Endothelial cell of umbilical vein (primary cell): ENCODE measurements at regions not wholly inside any gene's neighbourhood (a gene's known extent, or its start where the extent isn't known, plus 50 kb on each side); places are given as distances from the start of the nearest gene placed in this dataset.

Source experiments
- BruUV-seq: library from RNA; stranded (reverse); fragments of 400-500 nt; replicated peaks from 2 replicates; lab custom pipeline; 2021; lab: Mats Ljungman, UMichigan
- CTCF ChIA-PET: fragments of 300-600, 350-600 bp; sonication (Branson Sonifier 250); formaldehyde crosslinking; loops from one replicate; lab custom pipeline; 2021; ENCODE audit warnings: antibody characterized with exemption, inconsistent platforms; lab: Charles Lee
- POLR2A ChIA-PET: fragments of 300-600, 350-600 bp; sonication (Branson Sonifier 250); formaldehyde crosslinking; loops from one replicate; lab custom pipeline; 2021; ENCODE audit warnings: antibody characterized with exemption, inconsistent platforms; lab: Charles Lee
- DNase-seq: peaks from one replicate; pipeline ENCODE4 v3.0.0-alpha.2; 2011; ENCODE audit warnings: low read depth, low spot score
- FAIRE-seq: peaks from 2 replicates; lab custom pipeline; 2011; peaks lifted over from hg19 to GRCh38; lab: Jason Lieb, UNC
- H2AFZ ChIP-seq: 2 replicates; pipeline ENCODE4 v1.6.0; 2012; ENCODE audit warnings: low read depth, low read length, control low read depth, inconsistent platforms
- H3K27ac ChIP-seq: 2 replicates; pipeline ENCODE4 v1.5.1; 2011; ENCODE audit warnings: low read depth, mild to moderate bottlenecking, control low read depth, low read length, moderate library complexity; ENCODE audit not compliant: insufficient read depth
- H3K27me3 ChIP-seq, 2 experiments: 2 replicates each; pipeline versions ENCODE4 v1.6.0 to v1.6.1; 2011; ENCODE audit warnings: low read length in 2 of 2, mixed read lengths in 1 of 2; ENCODE audit not compliant: control insufficient read depth in 2 of 2, insufficient read depth in 2 of 2
- H3K36me3 ChIP-seq, 2 experiments: 2 replicates in 1 of 2; 3 replicates in 1 of 2; pipeline ENCODE4 v1.5.1; 2011; ENCODE audit warnings: low read length in 2 of 2, mild to moderate bottlenecking in 1 of 2, moderate library complexity in 1 of 2; ENCODE audit not compliant: control insufficient read depth in 2 of 2, insufficient read depth in 2 of 2; ENCODE audit errors: extremely low read depth in 1 of 2
- H3K4me1 ChIP-seq: 3 replicates; pipeline ENCODE4 v1.5.1; 2011; ENCODE audit warnings: mild to moderate bottlenecking, low read length; ENCODE audit not compliant: control insufficient read depth, insufficient read depth; ENCODE audit errors: extremely low read depth
- H3K4me2 ChIP-seq: 2 replicates; pipeline ENCODE4 v1.6.1; 2011; ENCODE audit warnings: low read length, control low read depth, mixed read lengths; ENCODE audit not compliant: insufficient read depth
- H3K4me3 ChIP-seq, 3 experiments: fragments of 200-600 bp in 1 of 3; sonication (generic), shearing (Covaris generic) in 1 of 3; replicated peaks in 1 of 3; 2 replicates each; pipeline ENCODE4 v1.5.1; 2011 to 2016; ENCODE audit warnings: control low read depth in 3 of 3, low read length in 3 of 3, mild to moderate bottlenecking in 2 of 3, inconsistent platforms in 1 of 3, low read depth in 1 of 3, moderate library complexity in 1 of 3; ENCODE audit not compliant: insufficient read depth in 1 of 3
- H3K79me2 ChIP-seq: 2 replicates; pipeline ENCODE4 v1.6.0; 2012; ENCODE audit warnings: low read length, inconsistent platforms; ENCODE audit not compliant: control insufficient read depth, insufficient read depth
- H3K9ac ChIP-seq: replicated peaks from 2 replicates; pipeline ENCODE3; 2011; ENCODE audit warnings: low read length, control low read depth; ENCODE audit not compliant: insufficient read depth; ENCODE audit errors: extremely low read depth
- H3K9me1 ChIP-seq: replicated peaks from 3 replicates; pipeline ENCODE4 v1.6.0; 2011; ENCODE audit warnings: mild to moderate bottlenecking, low read length; ENCODE audit not compliant: control insufficient read depth, insufficient read depth; ENCODE audit errors: extremely low read depth
- H3K9me3 ChIP-seq: replicated peaks from 2 replicates; pipeline ENCODE4 v1.5.1; 2012; ENCODE audit warnings: low read length, inconsistent platforms; ENCODE audit not compliant: control insufficient read depth, insufficient read depth
- H4K20me1 ChIP-seq: replicated peaks from 2 replicates; pipeline ENCODE3; 2011; ENCODE audit warnings: mild to moderate bottlenecking, low read length; ENCODE audit not compliant: control insufficient read depth, insufficient read depth; ENCODE audit errors: extremely low read depth
- EZH2 ChIP-seq: IDR thresholded peaks from 2 replicates; pipeline ENCODE4 v1.6.1; 2012; ENCODE audit warnings: borderline replicate concordance, low read depth, mild to moderate bottlenecking, moderate library complexity, low read length, inconsistent platforms; ENCODE audit not compliant: severe bottlenecking
- FOS ChIP-seq: IDR thresholded peaks from 2 replicates; pipeline ENCODE4 v1.6.1; 2011; ENCODE audit warnings: mild to moderate bottlenecking, low read length, moderate library complexity, borderline replicate concordance; ENCODE audit not compliant: insufficient read depth
- GATA2 ChIP-seq: IDR thresholded peaks from 2 replicates; pipeline ENCODE4 v1.7.0; 2011; ENCODE audit warnings: low read depth, mild to moderate bottlenecking, moderate library complexity, mixed read lengths, low read length; ENCODE audit not compliant: insufficient read length, insufficient read depth
- JUN ChIP-seq: IDR thresholded peaks from 2 replicates; pipeline ENCODE4 v1.6.1; 2011; ENCODE audit warnings: borderline replicate concordance, low read depth; ENCODE audit not compliant: insufficient read length, insufficient read depth
- MYC ChIP-seq: IDR thresholded peaks from one replicate; pipeline ENCODE4 v1.6.1; 2011; ENCODE audit warnings: mild to moderate bottlenecking, low read depth, low read length
- POLR2A ChIP-seq: IDR thresholded peaks from 2 replicates; pipeline ENCODE4 v1.6.1; 2012; ENCODE audit warnings: low read depth, mild to moderate bottlenecking, control low read depth, low read length
- POLR2AphosphoS5 ChIP-seq: IDR thresholded peaks from 2 replicates; pipeline ENCODE4 v1.6.1; 2012; ENCODE audit warnings: low read depth, mild to moderate bottlenecking, control low read depth, low read length, moderate library complexity; ENCODE audit not compliant: insufficient read depth
- dilution Hi-C: fragments of 300-500 bp; cut with MboI; formaldehyde crosslinking; loops from one replicate; pipeline ENCODE4 v1.15.0; 2019; ENCODE audit warnings: low sequenced_read_pairs; ENCODE audit not compliant: extremely low pct_ligation_motif_present
- intact Hi-C: fragments of 100-400 bp; cut with micrococcal nuclease; formaldehyde crosslinking; loops from one replicate; pipeline ENCODE4 v1.10.0; 2022
- TF ChIP-seq, protein P1 (sequence below): IDR thresholded peaks from 2 replicates; pipeline ENCODE4 v1.6.1; 2011; ENCODE audit not compliant: insufficient read depth, insufficient read length
- TF ChIP-seq, protein P2 (sequence below), 2 donors: IDR thresholded peaks; 1 replicate in 1 of 2; 2 replicates in 1 of 2; pipeline ENCODE4 v1.5.1; 2011; ENCODE audit warnings: low read length in 2 of 2, mild to moderate bottlenecking in 2 of 2, moderate library complexity in 2 of 2, control low read depth in 1 of 2, inconsistent platforms in 1 of 2, low read depth in 1 of 2; ENCODE audit not compliant: insufficient read depth in 1 of 2; ENCODE audit errors: extremely low read depth in 1 of 2

- ChIA-PET CTCF (no interaction called here), POLR2A (no interaction called here)
- BruUV-seq: no TSS peak
- intact Hi-C loops: no loop called here
- Histone ChIP-seq H3K9ac (no peak overlapping the region), H3K9me1 (no peaks in the 10 kb centered on the region), H3K27ac (no peak overlapping the region), H3K9me3 (no peaks in the 10 kb centered on the region), H2AFZ (no peak overlapping the region), H3K4me1 (no peaks in the 10 kb centered on the region), H3K4me3 (no peak overlapping the region), H3K79me2 (no peaks in the 10 kb centered on the region), H3K27me3 (no peaks in the 10 kb centered on the region), H4K20me1 (no peaks in the 10 kb centered on the region), H3K4me2 (no peak overlapping the region), H3K36me3 (no peaks in the 10 kb centered on the region)
- no peak for TF ChIP-seq FOS
- no peak for TF ChIP-seq JUN
- TF ChIP-seq, protein P1, sequence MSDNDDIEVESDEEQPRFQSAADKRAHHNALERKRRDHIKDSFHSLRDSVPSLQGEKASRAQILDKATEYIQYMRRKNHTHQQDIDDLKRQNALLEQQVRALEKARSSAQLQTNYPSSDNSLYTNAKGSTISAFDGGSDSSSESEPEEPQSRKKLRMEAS: no peak
- TF ChIP-seq MYC: no peak
- no peak for TF ChIP-seq POLR2A
- no peak for TF ChIP-seq POLR2AphosphoS5
- no peak for TF ChIP-seq GATA2
- no peak for TF ChIP-seq EZH2
- TF ChIP-seq, protein P2, sequence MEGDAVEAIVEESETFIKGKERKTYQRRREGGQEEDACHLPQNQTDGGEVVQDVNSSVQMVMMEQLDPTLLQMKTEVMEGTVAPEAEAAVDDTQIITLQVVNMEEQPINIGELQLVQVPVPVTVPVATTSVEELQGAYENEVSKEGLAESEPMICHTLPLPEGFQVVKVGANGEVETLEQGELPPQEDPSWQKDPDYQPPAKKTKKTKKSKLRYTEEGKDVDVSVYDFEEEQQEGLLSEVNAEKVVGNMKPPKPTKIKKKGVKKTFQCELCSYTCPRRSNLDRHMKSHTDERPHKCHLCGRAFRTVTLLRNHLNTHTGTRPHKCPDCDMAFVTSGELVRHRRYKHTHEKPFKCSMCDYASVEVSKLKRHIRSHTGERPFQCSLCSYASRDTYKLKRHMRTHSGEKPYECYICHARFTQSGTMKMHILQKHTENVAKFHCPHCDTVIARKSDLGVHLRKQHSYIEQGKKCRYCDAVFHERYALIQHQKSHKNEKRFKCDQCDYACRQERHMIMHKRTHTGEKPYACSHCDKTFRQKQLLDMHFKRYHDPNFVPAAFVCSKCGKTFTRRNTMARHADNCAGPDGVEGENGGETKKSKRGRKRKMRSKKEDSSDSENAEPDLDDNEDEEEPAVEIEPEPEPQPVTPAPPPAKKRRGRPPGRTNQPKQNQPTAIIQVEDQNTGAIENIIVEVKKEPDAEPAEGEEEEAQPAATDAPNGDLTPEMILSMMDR (IDR thresholded peaks at IDR 0.05; ENCODE audit: extremely low read depth in 1 of 2, insufficient read depth in 1 of 2, low read depth in 1 of 2, low read length in 2 of 2): no peak
- no peak for FAIRE-seq
- DNase-seq: no peak
- dilution Hi-C loops: no loop called here
These were observed 174.0 kb upstream of the FOXD4L5 start for GRCh38 chr9:65458992-65459391.
